NB4 (cell line): ENCODE measurements at regions not wholly inside any gene's neighbourhood (a gene's known extent, or its start where the extent isn't known, plus 50 kb on each side); places are given as distances from the start of the nearest gene placed in this dataset.

Experiments
- DNase-seq: peaks from one replicate; pipeline ENCODE4 v3.0.0; 2010; ENCODE audit warnings: low read depth
- H3K4me3 ChIP-seq: one replicate; pipeline ENCODE4 v1.5.1; 2011; ENCODE audit warnings: mild to moderate bottlenecking, low read depth, low read length, moderate library complexity
- CTCF ChIP-seq: IDR thresholded peaks from one replicate; pipeline ENCODE4 v1.5.1; 2012; ENCODE audit warnings: low read depth, low read length
- MYC ChIP-seq: IDR thresholded peaks from 2 replicates; pipeline ENCODE4 v1.6.1; 2011; ENCODE audit warnings: low read depth, low read length
- POLR2A ChIP-seq: IDR thresholded peaks from 2 replicates; pipeline ENCODE4 v1.6.1; 2011; ENCODE audit warnings: mild to moderate bottlenecking; ENCODE audit not compliant: insufficient read length; ENCODE audit errors: extremely low read depth
- TF ChIP-seq, protein P1 (sequence below): IDR thresholded peaks from 2 replicates; pipeline ENCODE4 v1.6.1; 2011; ENCODE audit warnings: low read depth, low read length

DNA sequence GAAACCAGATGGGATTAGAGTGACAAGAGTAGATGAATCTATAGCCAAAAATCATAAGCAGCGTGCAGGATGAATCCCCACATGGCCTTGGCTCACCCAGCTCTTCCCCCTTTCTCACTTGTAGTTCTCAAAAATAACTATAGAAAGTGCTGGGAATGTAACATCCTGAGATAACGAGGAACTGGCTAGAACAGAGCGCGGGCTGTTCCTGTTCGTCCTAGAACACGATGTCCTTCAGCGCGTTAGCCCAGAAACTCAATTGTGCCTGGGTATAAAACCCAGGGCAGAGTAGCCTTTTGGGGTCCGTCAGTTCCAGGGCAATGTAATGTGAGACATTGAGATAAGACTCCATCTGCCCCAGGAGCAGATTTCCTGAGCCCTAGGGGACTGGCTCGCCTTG is 326.2 kb downstream of the TSHZ3 start:
- H3K4me3 ChIP-seq, result no peak overlapping the region
- DNase-seq, result no peak
- TF ChIP-seq CTCF, result no peak
- TF ChIP-seq MYC, result no peak
- TF ChIP-seq POLR2A, result no peak
- TF ChIP-seq, protein P1, sequence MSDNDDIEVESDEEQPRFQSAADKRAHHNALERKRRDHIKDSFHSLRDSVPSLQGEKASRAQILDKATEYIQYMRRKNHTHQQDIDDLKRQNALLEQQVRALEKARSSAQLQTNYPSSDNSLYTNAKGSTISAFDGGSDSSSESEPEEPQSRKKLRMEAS, result no peak

- no peak for TF ChIP-seq POLR2A
- no peak for TF ChIP-seq CTCF
- DNase-seq, result no peak
- H3K4me3 ChIP-seq, result no peak overlapping the region
Observed at GRCh38 chr19:31018936-31019335, 330.3 kb downstream of the TSHZ3 start.

DNA sequence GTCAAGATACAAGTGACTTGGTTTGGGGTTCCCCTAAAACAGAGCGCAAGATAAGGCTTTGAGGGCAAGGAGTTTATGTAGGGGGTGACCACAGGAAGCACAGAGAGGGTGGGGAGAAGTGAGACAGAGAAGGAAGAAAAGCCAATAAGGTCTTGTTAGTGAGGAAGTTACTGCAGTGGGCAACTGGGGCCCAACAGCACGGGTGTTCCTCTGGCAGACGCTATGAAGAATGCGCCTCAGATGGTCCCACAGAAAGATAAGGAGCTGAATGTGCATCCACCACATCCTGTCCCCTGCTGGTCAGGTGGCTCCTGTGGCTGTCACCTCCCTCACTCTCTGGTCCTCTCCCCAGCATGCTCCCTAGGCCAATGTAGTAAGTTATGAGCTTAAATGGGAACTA is 333.5 kb downstream of the TSHZ3 start:
- H3K4me3 ChIP-seq, result no peak overlapping the region
- DNase-seq, result peak; percentile 30
- no peak for TF ChIP-seq POLR2A
- TF ChIP-seq MYC, result no peak
- TF ChIP-seq CTCF, result no peak
- TF ChIP-seq, protein P1, result no peak

- no peak for TF ChIP-seq MYC
- TF ChIP-seq, protein P1, result no peak
- no peak for TF ChIP-seq POLR2A
- TF ChIP-seq CTCF, result no peak
- no peak for DNase-seq
- no peak overlapping the region for H3K4me3 ChIP-seq
Observed at GRCh38 chr19:31014668-31015067, 334.6 kb downstream of the TSHZ3 start.

GRCh38 chr19:31013384-31014020 is 335.7 kb downstream of the TSHZ3 start:
- no peak for TF ChIP-seq CTCF
- TF ChIP-seq, protein P1, result no peak
- no peak overlapping the region for H3K4me3 ChIP-seq
- no peak for DNase-seq
